GM12892 (cell line): ENCODE measurements at regions not wholly inside any gene's neighbourhood (a gene's known extent, or its start where the extent isn't known, plus 50 kb on each side); places are given as distances from the start of the nearest gene placed in this dataset.

Experiments
- POLR2A ChIP-seq: IDR thresholded peaks from 2 replicates; pipeline ENCODE4 v1.6.1; 2011; ENCODE audit warnings: low read depth, low read length, control low read depth
- POLR2AphosphoS5 ChIP-seq: IDR thresholded peaks from 2 replicates; pipeline ENCODE4 v1.6.1; 2011; ENCODE audit warnings: low read depth, low read length, control low read depth

- TF ChIP-seq POLR2A (no peak), POLR2AphosphoS5 (no peak)
Observed at GRCh38 chr6:10268111-10268510, 146.8 kb downstream of the TFAP2A start.
